Heart right ventricle (tissue), 16 donors: ENCODE measurements at regions not wholly inside any gene's neighbourhood (a gene's known extent, or its start where the extent isn't known, plus 50 kb on each side); places are given as distances from the start of the nearest gene placed in this dataset.
A peak's percentile ranks its signal among the peaks of the same experiment; 100 is the strongest.

ENCODE experiments used
- ATAC-seq, 8 donors: fragments of 200-7000 bp; cut with Tn5 transposase; one replicate each; pipeline ENCODE4 v1.9.1; 2020; ENCODE audit warnings: mild to moderate bottlenecking in 8 of 8, moderate library complexity in 8 of 8, moderate number of reproducible peaks in 1 of 8
- DNase-seq, 2 donors: peaks; one replicate each; pipeline ENCODE4 v3.0.0-alpha.2; 2020
- H3K27ac ChIP-seq, 10 donors: fragments of 200-600 bp; sonication (generic) in 2 of 10; one replicate each; pipeline versions ENCODE4 v1.5.0 to v1.8.0; 2020 to 2022; ENCODE audit warnings: mild to moderate bottlenecking in 3 of 10
- H3K27me3 ChIP-seq, 7 donors: fragments of 200-600 bp; one replicate each; pipeline ENCODE4 v1.8.0; 2021 to 2022; ENCODE audit warnings: mild to moderate bottlenecking in 2 of 7
- H3K36me3 ChIP-seq, 9 donors: fragments of 200-600 bp; sonication (generic) in 1 of 9; one replicate each; pipeline versions ENCODE4 v1.5.0 to v1.8.0; 2020 to 2022; ENCODE audit warnings: mild to moderate bottlenecking in 2 of 9
- H3K4me1 ChIP-seq, 9 donors: fragments of 200-600 bp; sonication (generic) in 1 of 9; one replicate each; pipeline versions ENCODE4 v1.5.0 to v1.8.0; 2020 to 2022; ENCODE audit warnings: mild to moderate bottlenecking in 4 of 9
- H3K4me3 ChIP-seq, 10 donors: fragments of 200-600 bp; sonication (generic) in 2 of 10; one replicate each; pipeline versions ENCODE4 v1.5.0 to v1.8.0; 2020 to 2022; ENCODE audit warnings: mild to moderate bottlenecking in 7 of 10, moderate library complexity in 2 of 10
- H3K9me3 ChIP-seq, 11 donors: fragments of 200-600 bp in 10 of 11; sonication (generic) in 2 of 11; one replicate each; pipeline versions ENCODE4 v1.5.0 to v1.8.0; 2013 to 2022; ENCODE audit warnings: mild to moderate bottlenecking in 2 of 11, control low read depth in 1 of 11, moderate library complexity in 1 of 11
- WGBS, 2 donors: extraction: QIAGEN DNeasy Blood & Tissue Kit; methylation state at CpG; one replicate each; pipeline ENCODE4 v1.1.7; 2013; ENCODE audit warnings: inconsistent platforms in 1 of 2; 5-methylcytosine and 5-hydroxymethylcytosine counted together
- intact Hi-C, 10 donors: fragments of 100-400 bp; cut with DNase I; formaldehyde crosslinking; loops; one replicate each; pipeline versions ENCODE4 v1.11.1 to v1.14.2; 2022
- TF ChIP-seq, protein P1 (sequence below), 9 donors: fragments of 200-600 bp; sonication (generic) in 2 of 9; IDR thresholded peaks; one replicate each; pipeline versions ENCODE4 v1.5.0 to v1.8.0; 2021 to 2022; ENCODE audit warnings: antibody characterized with exemption in 9 of 9, mild to moderate bottlenecking in 5 of 9, moderate library complexity in 1 of 9
- donor health status: Arrhythmogenic right ventricular cardiomyopathy.
- donor health status: ischemic (EF 13 %, LVEDD 7.1; RV severe dilation, severe dysfunction).
- donor health status: healthy with polysubstance abuse.
- donor health status: DM: no; HTN: yes; CAD: no.
- donor health status: DM: no; HTN: no; CAD: no.
- donor health status: ischemic (EF 25% LVEDD 6.9; RV normal size, moderate dysfunction).
- donor health status: ischemic (EF 25% LVEDD 5.7; RV mildly dilated, moderate dysfunction).
- donor health status: healthy.
- donor health status: DM: yes; HTN: yes; CAD: no.
- donor health status: Ischemic cardiomyopathy.
- donor health status: ischemic (EF 35%, LVEDD 5.7; RV mildly dilated, moderate dysfunction).
- donor health status: nonischemic (EF 11% LVEDD 7.7; RV severe dilation, severe dysfunction).
- donor health status: DM: yes; HTN: yes; CAD: no.
- donor health status: PGD.
- donor health status: ischemic (EF 29% LVEDD 5.4; RV normal size, mild dysfunction).
- donor health status: nonischemic (EF 23%, LVEDD 6.1; RV moderate dilation, normal function).

DNA sequence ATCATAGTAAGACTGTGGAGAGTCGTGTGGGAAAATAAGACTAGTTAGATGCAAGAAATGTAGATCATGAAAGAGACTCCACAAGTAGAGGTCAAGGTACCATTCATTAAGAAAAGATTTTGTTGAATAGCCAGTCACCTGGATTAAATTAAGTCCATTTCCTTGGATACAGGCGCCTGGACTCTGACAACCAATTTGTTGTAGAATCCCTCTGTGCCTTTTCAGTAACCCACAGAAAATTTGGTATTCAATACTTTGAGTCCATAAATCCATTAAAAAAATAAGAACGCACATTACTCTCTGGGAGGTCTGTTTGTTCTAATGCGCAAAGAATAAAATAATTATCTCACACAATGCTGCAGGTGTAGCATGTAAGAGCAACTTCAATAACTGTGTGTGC lies 469.4 kb downstream of the KLF12 start:
- H3K9me3 ChIP-seq: no peaks in the 10 kb centered on the region
- no peaks in the 10 kb centered on the region for H3K36me3 ChIP-seq
- H3K4me1 ChIP-seq: peaks cover 0 to 8% (median 0%) of the 10 kb centered on the region in 9 donors
- no peak overlapping the region for H3K27ac ChIP-seq
- H3K27me3 ChIP-seq: no peaks in the 10 kb centered on the region
- 93% methylated on average over 4 of the region's 4 CpGs for WGBS, 2 donors
- DNase-seq (no peak), ATAC-seq (no peak)
- TF ChIP-seq, protein P1, sequence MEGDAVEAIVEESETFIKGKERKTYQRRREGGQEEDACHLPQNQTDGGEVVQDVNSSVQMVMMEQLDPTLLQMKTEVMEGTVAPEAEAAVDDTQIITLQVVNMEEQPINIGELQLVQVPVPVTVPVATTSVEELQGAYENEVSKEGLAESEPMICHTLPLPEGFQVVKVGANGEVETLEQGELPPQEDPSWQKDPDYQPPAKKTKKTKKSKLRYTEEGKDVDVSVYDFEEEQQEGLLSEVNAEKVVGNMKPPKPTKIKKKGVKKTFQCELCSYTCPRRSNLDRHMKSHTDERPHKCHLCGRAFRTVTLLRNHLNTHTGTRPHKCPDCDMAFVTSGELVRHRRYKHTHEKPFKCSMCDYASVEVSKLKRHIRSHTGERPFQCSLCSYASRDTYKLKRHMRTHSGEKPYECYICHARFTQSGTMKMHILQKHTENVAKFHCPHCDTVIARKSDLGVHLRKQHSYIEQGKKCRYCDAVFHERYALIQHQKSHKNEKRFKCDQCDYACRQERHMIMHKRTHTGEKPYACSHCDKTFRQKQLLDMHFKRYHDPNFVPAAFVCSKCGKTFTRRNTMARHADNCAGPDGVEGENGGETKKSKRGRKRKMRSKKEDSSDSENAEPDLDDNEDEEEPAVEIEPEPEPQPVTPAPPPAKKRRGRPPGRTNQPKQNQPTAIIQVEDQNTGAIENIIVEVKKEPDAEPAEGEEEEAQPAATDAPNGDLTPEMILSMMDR (IDR thresholded peaks at IDR 0.05): no peak
- H3K4me3 ChIP-seq: no peak overlapping the region
- intact Hi-C loops: no loop called here

DNA sequence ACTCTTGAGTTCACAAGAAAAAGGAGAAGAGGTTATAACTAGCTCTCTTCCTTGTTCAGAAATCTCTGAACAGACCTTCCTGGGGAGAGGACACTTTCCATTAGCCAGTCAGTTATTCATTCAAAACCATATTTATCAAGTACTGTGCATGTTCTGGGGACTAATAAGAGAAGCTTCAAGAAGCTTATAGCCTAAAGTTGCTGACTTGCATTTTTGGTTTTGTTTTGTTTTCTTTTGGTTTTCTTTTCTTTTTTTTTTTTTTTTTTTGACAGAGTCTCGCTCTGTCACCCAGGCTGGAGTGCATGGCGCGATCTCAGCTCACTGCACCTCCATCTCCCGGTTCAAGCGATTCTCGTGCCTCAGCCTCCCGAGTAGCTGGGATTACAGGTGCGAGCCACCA lies 471.4 kb downstream of the KLF12 start:
- Histone ChIP-seq H3K4me3 (no peak overlapping the region), H3K4me1 (peaks cover 0 to 8% (median 0%) of the 10 kb centered on the region in 9 donors), H3K27ac (no peak overlapping the region), H3K36me3 (no peaks in the 10 kb centered on the region), H3K9me3 (no peaks in the 10 kb centered on the region), H3K27me3 (no peaks in the 10 kb centered on the region)
- intact Hi-C loops: no loop called here
- TF ChIP-seq, protein P1 (IDR thresholded peaks at IDR 0.05): no peak
- no peak for DNase-seq
- WGBS, 2 donors: 94% methylated on average over 8 of the region's 8 CpGs
- no peak for ATAC-seq

DNA sequence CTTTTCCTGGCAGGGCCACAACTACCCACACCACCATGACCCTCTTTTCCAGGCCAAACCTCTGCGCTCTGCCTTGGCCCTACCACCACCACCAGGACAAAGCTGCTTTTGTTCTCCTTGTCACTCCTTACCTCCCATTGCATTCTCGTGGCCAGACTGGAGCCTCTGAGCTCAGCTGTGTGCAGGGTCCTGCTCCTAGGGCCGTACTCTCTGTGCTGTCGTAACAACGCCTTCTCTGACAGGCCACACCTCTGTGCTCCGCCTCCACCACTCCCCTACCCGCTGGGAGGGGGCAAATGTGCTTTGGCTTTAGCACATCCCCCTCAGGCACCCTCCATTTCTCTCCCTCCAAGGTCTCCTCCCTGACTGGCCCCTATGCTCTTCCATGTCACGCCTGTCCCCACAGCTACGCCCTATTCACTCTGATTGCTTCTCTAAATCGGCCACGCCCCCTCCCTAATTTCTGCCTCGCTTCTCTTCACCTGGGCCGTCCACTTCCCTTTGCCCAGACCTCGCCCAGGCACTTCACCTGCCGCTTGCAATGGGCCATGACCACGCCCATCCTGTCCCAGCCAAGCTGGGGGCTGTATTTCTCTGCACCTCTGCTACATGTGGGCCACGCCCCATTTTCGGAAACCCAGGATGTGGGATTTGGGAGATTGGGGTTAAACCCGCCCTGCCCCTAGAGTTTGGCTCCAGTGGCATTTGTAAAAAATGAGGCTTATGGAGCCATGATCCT lies 472.3 kb downstream of the KLF12 start:
- peak in 1 of 8 donors; percentile 24 for ATAC-seq
- WGBS, 2 donors: 88 to 90% methylated on average over 19 of the region's 19 CpGs

DNA sequence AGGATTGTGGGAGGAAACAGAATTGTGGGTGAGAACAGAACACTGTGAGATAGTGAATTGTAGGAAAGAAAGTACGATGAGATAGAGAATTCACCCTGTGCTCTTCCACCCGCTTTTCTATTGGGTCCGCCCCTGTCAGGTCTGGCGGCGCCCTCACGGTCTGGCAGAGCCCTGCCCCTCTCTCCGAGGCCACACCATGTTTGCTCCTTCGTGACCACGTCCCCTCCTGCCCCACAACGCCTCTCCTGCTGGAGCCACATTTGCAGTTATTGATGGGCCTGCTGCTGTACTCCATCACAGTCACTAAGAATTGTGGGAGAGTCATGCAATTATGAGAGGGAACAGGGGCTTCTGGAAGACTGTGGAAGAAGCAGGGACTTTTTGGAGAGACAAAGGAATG lies 473.1 kb downstream of the KLF12 start:
- no peaks in the 10 kb centered on the region for H3K36me3 ChIP-seq
- WGBS, 2 donors: 96 to 98% methylated on average over 10 of the region's 10 CpGs
- intact Hi-C loops: no loop called here
- no peak overlapping the region for H3K4me3 ChIP-seq
- no peaks in the 10 kb centered on the region for H3K27me3 ChIP-seq
- H3K27ac ChIP-seq: no peak overlapping the region
- DNase-seq (no peak), ATAC-seq (no peak)
- H3K4me1 ChIP-seq: peaks cover 0 to 13% (median 0%) of the 10 kb centered on the region in 9 donors
- H3K9me3 ChIP-seq: no peaks in the 10 kb centered on the region
- TF ChIP-seq, protein P1 (IDR thresholded peaks at IDR 0.05): no peak

More for the DNA sequence above, 472.3 kb downstream of the KLF12 start:
- Histone ChIP-seq H3K36me3 (no peaks in the 10 kb centered on the region), H3K27ac (no peak overlapping the region), H3K27me3 (no peaks in the 10 kb centered on the region), H3K9me3 (no peaks in the 10 kb centered on the region), H3K4me1 (peaks cover 0 to 13% (median 0%) of the 10 kb centered on the region in 9 donors), H3K4me3 (no peak overlapping the region)
- TF ChIP-seq, protein P1 (IDR thresholded peaks at IDR 0.05): no peak
- DNase-seq: no peak
- intact Hi-C loops: no loop called here
